ENCODE measurements at regions not wholly inside any gene's neighbourhood (a gene's known extent, or its start where the extent isn't known, plus 50 kb on each side); places are given as distances from the start of the nearest gene placed in this dataset.

DNA sequence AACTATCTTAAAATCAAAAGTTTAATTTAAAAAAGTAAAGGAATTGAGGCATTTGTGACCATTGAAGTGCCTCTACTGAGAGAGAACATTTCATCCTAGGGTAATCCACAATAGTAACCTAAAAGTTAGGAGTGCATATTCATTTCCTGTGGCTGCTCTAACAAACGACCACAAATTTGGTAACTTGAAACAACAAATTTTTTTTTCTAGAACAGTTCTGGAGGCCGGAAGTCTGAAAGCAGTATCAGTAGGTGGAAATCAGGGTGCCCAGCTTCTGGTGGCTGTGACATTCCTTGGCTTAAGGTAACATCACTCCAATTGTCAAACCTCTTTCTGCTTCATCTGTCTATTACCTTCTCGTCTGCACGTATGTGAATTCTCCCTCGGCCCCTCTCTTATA lies 67.1 kb upstream of the SSBP2 start:
- no peak for TF ChIP-seq EP300 (IDR thresholded peaks at IDR 0.05)
- TF ChIP-seq, protein P1, sequence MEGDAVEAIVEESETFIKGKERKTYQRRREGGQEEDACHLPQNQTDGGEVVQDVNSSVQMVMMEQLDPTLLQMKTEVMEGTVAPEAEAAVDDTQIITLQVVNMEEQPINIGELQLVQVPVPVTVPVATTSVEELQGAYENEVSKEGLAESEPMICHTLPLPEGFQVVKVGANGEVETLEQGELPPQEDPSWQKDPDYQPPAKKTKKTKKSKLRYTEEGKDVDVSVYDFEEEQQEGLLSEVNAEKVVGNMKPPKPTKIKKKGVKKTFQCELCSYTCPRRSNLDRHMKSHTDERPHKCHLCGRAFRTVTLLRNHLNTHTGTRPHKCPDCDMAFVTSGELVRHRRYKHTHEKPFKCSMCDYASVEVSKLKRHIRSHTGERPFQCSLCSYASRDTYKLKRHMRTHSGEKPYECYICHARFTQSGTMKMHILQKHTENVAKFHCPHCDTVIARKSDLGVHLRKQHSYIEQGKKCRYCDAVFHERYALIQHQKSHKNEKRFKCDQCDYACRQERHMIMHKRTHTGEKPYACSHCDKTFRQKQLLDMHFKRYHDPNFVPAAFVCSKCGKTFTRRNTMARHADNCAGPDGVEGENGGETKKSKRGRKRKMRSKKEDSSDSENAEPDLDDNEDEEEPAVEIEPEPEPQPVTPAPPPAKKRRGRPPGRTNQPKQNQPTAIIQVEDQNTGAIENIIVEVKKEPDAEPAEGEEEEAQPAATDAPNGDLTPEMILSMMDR (IDR thresholded peaks at IDR 0.05), result no peak
- TF ChIP-seq POLR2A (IDR thresholded peaks at IDR 0.05), result no peak
